GM19468 (cell line): ENCODE measurements at regions not wholly inside any gene's neighbourhood (a gene's known extent, or its start where the extent isn't known, plus 50 kb on each side); places are given as distances from the start of the nearest gene placed in this dataset.
"Not testable (repeated sequence)": the region's sequence is repeated elsewhere in the genome, so short reads cannot be mapped to it uniquely, and the experiment has no call there.

Experiments
- ATAC-seq: cut with Tn5 transposase; IDR thresholded peaks from one replicate; pipeline ENCODE4 v1.9.1; 2021; ENCODE audit warnings: mild to moderate bottlenecking, moderate library complexity, moderate number of reproducible peaks; ENCODE audit not compliant: unreplicated experiment; ENCODE audit errors: extremely low read depth

DNA sequence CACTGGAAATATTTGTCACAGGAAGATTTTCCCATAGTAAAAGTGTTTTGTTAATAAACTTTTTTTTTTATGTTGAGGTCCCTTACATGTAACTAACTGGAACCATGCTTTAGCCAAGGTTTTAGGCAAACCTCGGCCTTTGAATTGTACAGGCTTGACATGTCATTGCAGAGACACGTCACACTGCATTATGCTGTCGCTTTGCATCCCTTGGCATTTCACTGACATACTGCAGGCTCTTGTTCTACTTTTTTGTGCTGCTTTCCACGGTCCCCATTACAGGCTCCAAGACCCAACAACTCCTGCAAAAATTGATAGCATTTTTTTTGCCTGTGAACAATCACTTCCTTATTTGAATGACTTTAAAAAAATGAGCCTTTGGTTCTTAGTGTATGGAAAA, 112.5 kb upstream of the POMZP3 start:
- ATAC-seq, result not testable (repeated sequence)

GRCh38 chr7:76736724-76737123, 109.6 kb upstream of the POMZP3 start:
- not testable (repeated sequence) for ATAC-seq

DNA sequence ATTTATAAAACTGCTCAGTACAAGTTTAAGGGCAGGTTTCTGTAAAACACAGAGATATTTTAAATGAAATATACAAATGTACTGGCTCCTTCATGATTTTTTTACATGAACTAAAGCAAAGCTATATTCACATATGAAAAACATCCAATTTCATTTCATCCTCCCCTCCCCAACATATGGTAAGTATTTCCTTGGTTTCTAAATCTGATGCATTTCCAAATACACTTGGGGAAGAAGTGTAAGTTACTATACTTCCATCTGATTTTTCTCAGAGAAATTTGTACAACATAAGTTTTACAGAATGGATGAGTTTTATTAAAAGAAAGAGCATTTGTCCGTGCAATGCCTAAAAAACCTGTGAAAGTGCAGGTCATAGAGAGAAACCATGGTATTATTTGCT, 109.0 kb upstream of the POMZP3 start:
- not testable (repeated sequence) for ATAC-seq

DNA sequence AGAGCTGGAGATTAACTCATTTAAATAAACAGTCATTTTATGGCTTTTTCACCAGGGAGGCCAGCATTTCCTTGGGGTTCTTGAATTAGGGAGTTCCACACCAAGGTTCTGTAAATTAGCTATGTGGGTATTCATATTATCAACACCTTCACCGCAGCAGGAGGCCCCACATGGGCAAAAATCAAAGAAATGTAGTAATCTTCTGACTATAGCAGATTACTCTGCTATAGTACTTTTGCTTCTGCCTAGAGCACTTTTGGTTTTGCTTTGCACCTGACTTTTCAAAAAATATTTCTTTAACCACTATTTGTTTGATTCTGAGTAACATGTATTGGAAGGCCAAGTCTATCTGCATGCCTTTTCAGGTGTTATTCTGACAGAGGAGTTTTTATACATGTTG, 108.6 kb upstream of the POMZP3 start:
- ATAC-seq, result peak; percentile 61

DNA sequence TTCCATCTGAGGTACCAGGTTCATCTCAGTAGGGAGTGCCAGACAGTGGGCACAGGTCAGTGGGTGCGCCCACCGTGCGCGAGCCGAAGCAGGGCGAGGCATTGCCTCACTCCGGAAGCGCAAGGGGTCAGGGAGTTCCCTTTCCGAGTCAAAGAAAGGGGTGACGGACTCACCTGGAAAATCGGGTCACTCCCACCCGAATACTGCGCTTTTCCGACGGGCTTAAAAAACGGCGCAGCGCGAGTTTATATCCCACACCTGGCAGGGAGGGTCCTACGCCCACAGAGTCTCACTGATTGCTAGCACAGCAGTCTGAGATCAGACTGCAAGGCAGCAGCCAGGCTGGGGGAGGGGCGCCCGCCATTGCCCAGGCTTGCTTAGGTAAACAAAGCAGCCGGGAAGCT, 101.5 kb upstream of the POMZP3 start:
- not testable (repeated sequence) for ATAC-seq

GRCh38 chr7:76723928-76724327, 96.8 kb upstream of the POMZP3 start:
- ATAC-seq, result not testable (repeated sequence)

DNA sequence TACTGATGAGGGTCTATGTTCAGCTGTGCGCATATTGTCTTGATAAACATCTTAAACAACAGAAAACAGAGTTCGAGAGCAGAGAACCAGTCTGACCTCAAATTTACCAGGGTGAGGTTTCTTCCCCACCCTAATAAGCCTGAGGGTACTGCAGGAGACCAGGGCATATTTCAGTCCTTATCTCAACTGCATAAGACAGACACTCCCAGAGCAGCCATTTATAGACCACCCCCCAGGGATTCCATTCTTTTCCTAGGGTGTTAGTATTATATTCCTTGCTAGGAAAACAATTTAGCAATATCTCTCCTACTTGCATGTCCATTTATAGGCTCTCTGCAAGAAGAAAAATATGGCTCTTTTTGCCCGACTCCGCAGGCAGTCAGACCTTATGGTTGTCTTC, 89.5 kb upstream of the POMZP3 start:
- ATAC-seq, result not testable (repeated sequence)

DNA sequence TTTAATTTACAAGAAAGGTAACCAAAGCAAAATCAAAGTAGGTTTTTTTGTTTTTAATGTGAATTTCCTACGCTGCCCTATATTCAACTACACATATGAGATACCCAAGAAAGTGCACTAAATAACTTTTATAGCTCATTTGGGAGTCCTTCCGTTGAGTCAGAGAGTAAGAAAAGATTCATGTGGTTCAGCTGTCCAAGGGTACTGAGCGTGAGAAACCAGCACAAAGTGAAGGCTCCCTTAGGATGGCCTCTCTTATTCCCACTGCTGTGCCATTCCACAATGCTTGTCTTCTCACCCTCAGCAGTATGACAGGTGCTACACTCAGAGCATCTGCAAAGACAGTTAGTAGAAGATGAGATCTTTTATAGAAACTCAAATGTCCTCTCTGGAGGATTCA, 85.8 kb upstream of the POMZP3 start:
- ATAC-seq, result not testable (repeated sequence)

DNA sequence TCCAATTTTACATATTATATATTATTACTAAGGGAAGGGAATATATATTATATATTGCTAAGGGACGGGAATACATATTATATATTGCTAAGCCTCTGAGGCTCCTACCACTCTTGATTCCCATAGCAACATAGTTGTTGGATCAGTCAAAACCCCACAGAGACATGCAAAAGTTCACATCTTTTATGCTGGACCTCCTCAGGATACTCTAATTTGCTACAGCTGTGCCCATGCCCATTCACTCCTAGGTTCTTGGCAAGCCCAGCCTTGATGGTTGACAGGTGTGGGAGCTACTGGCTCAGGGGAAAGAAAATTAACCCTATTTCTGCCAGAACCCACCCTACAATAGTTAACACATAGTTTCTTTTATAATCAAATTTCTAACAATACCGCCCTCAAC, 84.6 kb upstream of the POMZP3 start:
- not testable (repeated sequence) for ATAC-seq

GRCh38 chr7:76709703-76710102, 82.6 kb upstream of the POMZP3 start:
- ATAC-seq, result not testable (repeated sequence)

- ATAC-seq, result not testable (repeated sequence)
Measured at GRCh38 chr7:76708446-76708845, 81.4 kb upstream of the POMZP3 start.

DNA sequence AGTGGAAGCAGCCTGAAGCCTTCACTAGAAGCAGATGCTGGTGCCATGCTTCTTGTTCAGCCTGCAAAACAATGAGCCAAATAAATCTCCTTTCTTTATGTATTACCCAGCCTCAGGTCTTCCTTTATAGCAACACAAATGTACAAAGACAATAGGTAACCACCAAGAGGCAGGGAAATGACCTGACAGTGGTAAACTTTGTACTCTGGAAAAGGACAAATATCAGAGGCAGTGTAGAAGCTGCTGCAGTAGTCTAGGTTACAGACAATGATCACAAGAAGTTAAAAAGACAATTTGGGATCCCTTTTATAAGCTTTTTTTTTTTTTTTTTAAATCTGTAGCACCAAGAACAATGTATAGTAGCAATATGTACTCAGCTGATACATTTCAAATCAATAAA, 76.7 kb upstream of the POMZP3 start:
- ATAC-seq, result not testable (repeated sequence)

DNA sequence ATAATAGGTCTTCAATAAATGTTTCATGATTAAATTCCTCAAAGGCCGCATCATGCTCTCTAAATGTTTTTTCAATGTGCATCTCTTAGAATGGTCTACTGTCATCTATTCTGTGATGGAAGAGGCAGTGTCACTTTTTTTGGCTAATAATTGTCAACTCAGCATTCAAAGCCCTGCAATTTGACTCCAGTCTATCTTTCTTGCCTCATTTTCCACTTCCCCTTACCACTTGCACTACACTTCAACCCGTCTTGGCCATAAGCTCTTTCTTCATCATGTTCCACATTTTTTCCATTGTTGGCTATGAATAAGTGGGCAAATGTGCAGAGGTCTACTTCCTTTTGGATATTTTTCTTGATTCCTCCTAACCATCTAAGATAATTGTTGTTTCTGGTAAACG, 59.2 kb upstream of the POMZP3 start:
- not testable (repeated sequence) for ATAC-seq

DNA sequence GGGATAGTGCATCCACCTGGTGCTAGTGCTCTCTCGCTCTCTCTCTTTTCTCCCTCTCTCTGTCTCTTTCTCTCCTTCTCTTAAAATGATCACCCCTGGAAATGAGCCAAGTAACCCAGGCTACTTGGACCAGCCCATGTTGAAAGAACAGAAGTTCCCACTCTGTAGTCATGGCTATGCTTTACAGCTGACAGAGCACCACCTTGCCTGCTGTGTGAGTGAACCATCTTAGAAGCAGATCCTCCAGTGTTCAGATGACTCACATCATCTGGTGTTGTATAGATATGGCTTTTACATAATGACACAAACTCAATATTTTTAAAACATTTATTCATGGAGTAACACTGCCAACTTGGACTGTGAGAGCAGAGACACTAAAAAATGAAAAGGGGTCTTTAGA, 57.7 kb upstream of the POMZP3 start:
- ATAC-seq, result not testable (repeated sequence)

DNA sequence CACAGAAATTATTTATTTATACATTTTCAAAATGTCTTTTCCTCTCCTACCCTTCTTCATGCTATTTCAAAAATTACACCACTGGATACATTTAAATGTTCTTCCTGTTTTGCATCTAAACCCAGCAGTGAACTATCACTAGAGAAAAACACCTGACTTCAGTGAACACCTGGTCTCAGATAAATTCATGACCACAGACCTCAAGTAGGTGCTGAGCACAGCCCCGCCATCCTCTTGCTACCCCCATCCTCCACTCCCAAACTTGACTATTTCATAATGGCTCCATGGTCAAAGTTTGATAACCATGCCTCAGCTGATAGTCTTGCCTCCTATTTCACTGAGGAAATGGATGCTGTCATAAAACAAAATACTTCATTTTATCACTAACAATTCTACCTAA, 56.6 kb upstream of the POMZP3 start:
- ATAC-seq, result not testable (repeated sequence)

GRCh38 chr7:76681810-76682209, 54.7 kb upstream of the POMZP3 start:
- ATAC-seq, result not testable (repeated sequence)

- not testable (repeated sequence) for ATAC-seq
Measured at GRCh38 chr7:76679174-76679573, 52.1 kb upstream of the POMZP3 start.

GRCh38 chr7:76678500-76678899, 51.4 kb upstream of the POMZP3 start:
- ATAC-seq, result not testable (repeated sequence)

GRCh38 chr7:76676890-76677289, 49.8 kb upstream of the POMZP3 start:
- not testable (repeated sequence) for ATAC-seq
